IMR-90 (cell line): ENCODE measurements at regions not wholly inside any gene's neighbourhood (a gene's known extent, or its start where the extent isn't known, plus 50 kb on each side); places are given as distances from the start of the nearest gene placed in this dataset.

Experiments used
- ATAC-seq: fragments of 200-7000 bp; cut with Tn5 transposase; 2 replicates; pipeline ENCODE4 v1.9.1; 2020; ENCODE audit warnings: low read depth, mild to moderate bottlenecking, moderate library complexity
- BruUV-seq: library from RNA; stranded (reverse); fragments of 400-500 nt; replicated peaks from 2 replicates; lab custom pipeline; 2021; lab: Mats Ljungman, UMichigan
- CTCF ChIA-PET: fragments of 300-600 bp; formaldehyde crosslinking; extraction: SDS; loops from one replicate; lab custom pipeline; 2021; ENCODE audit warnings: antibody characterized with exemption; lab: Yijun Ruan, JAX
- POLR2A ChIA-PET: fragments of 300-600 bp; sonication (Branson Sonifier 250); formaldehyde crosslinking; loops from one replicate; lab custom pipeline; 2022; ENCODE audit warnings: antibody characterized with exemption; ENCODE audit not compliant: unreplicated experiment; lab: Charles Lee
- DNase-seq: peaks from one replicate; pipeline ENCODE4 v3.0.0; 2013
- H2AFZ ChIP-seq: replicated peaks from 2 replicates; pipeline ENCODE3; 2013; ENCODE audit warnings: low read length, mild to moderate bottlenecking; ENCODE audit not compliant: poor library complexity
- H2AK5ac ChIP-seq: 2 replicates; pipeline ENCODE4 v1.6.1; 2013; ENCODE audit warnings: low read depth, low read length, inconsistent platforms
- H2AK9ac ChIP-seq: replicated peaks from 2 replicates; pipeline ENCODE3; 2013; ENCODE audit warnings: mild to moderate bottlenecking, low read depth, low read length, moderate library complexity; ENCODE audit not compliant: poor library complexity
- H2BK120ac ChIP-seq: 2 replicates; pipeline ENCODE4 v1.6.1; 2013; ENCODE audit warnings: low read depth, low read length, inconsistent platforms
- H2BK15ac ChIP-seq: 3 replicates; pipeline ENCODE4 v1.6.1; 2013; ENCODE audit warnings: low read depth, low read length, inconsistent platforms
- H2BK20ac ChIP-seq: 2 replicates; pipeline ENCODE4 v1.6.1; 2013; ENCODE audit warnings: low read depth, mild to moderate bottlenecking, inconsistent platforms, low read length, moderate library complexity
- H2BK5ac ChIP-seq: 2 replicates; pipeline ENCODE4 v1.6.1; 2013; ENCODE audit warnings: mild to moderate bottlenecking, low read depth, low read length, inconsistent platforms; ENCODE audit not compliant: poor library complexity, severe bottlenecking
- H3K14ac ChIP-seq: replicated peaks from 2 replicates; pipeline ENCODE4 v1.6.1; 2013; ENCODE audit warnings: low read depth, low read length, inconsistent platforms
- H3K18ac ChIP-seq: 2 replicates; pipeline ENCODE4 v1.6.1; 2013; ENCODE audit warnings: low read depth, low read length, control low read depth
- H3K23ac ChIP-seq: 2 replicates; pipeline ENCODE4 v1.6.1; 2013; ENCODE audit warnings: low read depth, low read length, inconsistent platforms
- H3K27ac ChIP-seq: 2 replicates; pipeline ENCODE4 v1.5.1; 2013; ENCODE audit warnings: mild to moderate bottlenecking, control low read depth, low read length; ENCODE audit not compliant: insufficient read depth
- H3K27me3 ChIP-seq: 2 replicates; pipeline ENCODE4 v1.6.1; 2013; ENCODE audit warnings: low read length; ENCODE audit not compliant: control insufficient read depth, insufficient read depth
- H3K36me3 ChIP-seq: 2 replicates; pipeline ENCODE4 v1.6.1; 2013; ENCODE audit warnings: low read length, mixed read lengths; ENCODE audit not compliant: control insufficient read depth, insufficient read depth
- H3K4ac ChIP-seq: 2 replicates; pipeline ENCODE4 v1.6.1; 2013; ENCODE audit warnings: low read depth, low read length, inconsistent platforms
- H3K4me1 ChIP-seq: 2 replicates; pipeline ENCODE4 v1.6.1; 2013; ENCODE audit warnings: low read length, mixed read lengths; ENCODE audit not compliant: control insufficient read depth, insufficient read depth
- H3K4me2 ChIP-seq: 2 replicates; pipeline ENCODE4 v1.6.1; 2013; ENCODE audit warnings: low read depth, mild to moderate bottlenecking, control low read depth, low read length, moderate library complexity
- H3K4me3 ChIP-seq: 2 replicates; pipeline ENCODE4 v1.5.1; 2013; ENCODE audit warnings: low read depth, mild to moderate bottlenecking, control low read depth, low read length, moderate library complexity; ENCODE audit not compliant: insufficient read depth
- H3K56ac ChIP-seq: 2 replicates; pipeline ENCODE4 v1.6.1; 2013; ENCODE audit warnings: low read length, inconsistent platforms; ENCODE audit not compliant: insufficient read depth; ENCODE audit errors: extremely low read depth
- H3K79me1 ChIP-seq, 2 experiments: 2 replicates each; pipeline ENCODE4 v1.6.1; 2013; ENCODE audit warnings: low read length in 2 of 2, inconsistent platforms in 1 of 2, low read depth in 1 of 2
- H3K9ac ChIP-seq: 2 replicates; pipeline ENCODE4 v1.6.1; 2013; ENCODE audit warnings: low read depth, low read length, control low read depth
- H3K9me1 ChIP-seq: 2 replicates; pipeline ENCODE4 v1.6.1; 2013; ENCODE audit warnings: low read length, inconsistent platforms; ENCODE audit not compliant: insufficient read depth
- H3K9me3 ChIP-seq: 2 replicates; pipeline ENCODE4 v1.6.1; 2013; ENCODE audit warnings: low read length; ENCODE audit not compliant: control insufficient read depth, insufficient read depth
- H4K20me1 ChIP-seq: 2 replicates; pipeline ENCODE4 v1.6.1; 2013; ENCODE audit warnings: low read length, inconsistent platforms; ENCODE audit not compliant: insufficient read depth
- H4K5ac ChIP-seq: 2 replicates; pipeline ENCODE4 v1.6.1; 2013; ENCODE audit warnings: mild to moderate bottlenecking, low read depth, low read length, control low read depth
- H4K8ac ChIP-seq, 2 experiments: 2 replicates each; pipeline ENCODE4 v1.6.1; 2013; ENCODE audit warnings: low read depth in 2 of 2, low read length in 2 of 2, control low read depth in 1 of 2, inconsistent platforms in 1 of 2
- H4K91ac ChIP-seq: 2 replicates; pipeline ENCODE4 v1.6.1; 2013; ENCODE audit warnings: low read depth, low read length, inconsistent platforms; ENCODE audit not compliant: insufficient read depth
- CEBPB ChIP-seq: IDR thresholded peaks from 2 replicates; pipeline ENCODE4 v1.6.1; 2012; ENCODE audit warnings: low read depth, low read length, improper control_type of control experiment
- FOS ChIP-seq: fragments of 150-350 bp; IDR thresholded peaks from 2 replicates; pipeline ENCODE4 v1.6.1; 2016; ENCODE audit warnings: low read depth, low read length
- MAZ ChIP-seq: IDR thresholded peaks from 2 replicates; pipeline ENCODE4 v1.6.1; 2012; ENCODE audit warnings: low read depth, mild to moderate bottlenecking, low read length, improper control_type of control experiment, moderate library complexity, borderline replicate concordance
- RAD21 ChIP-seq: IDR thresholded peaks from 2 replicates; pipeline ENCODE4 v1.6.1; 2012; ENCODE audit warnings: low read length, improper control_type of control experiment
- WGBS, 2 experiments: methylation state at CpG; one replicate each; pipeline versions ENCODE4 v1.1.5 to v1.1.7; 2013; ENCODE audit warnings: missing lambda C conversion rate in 2 of 2; ENCODE audit not compliant: insufficient read length in 1 of 2; ENCODE audit errors: extremely low coverage in 2 of 2; 5-methylcytosine and 5-hydroxymethylcytosine counted together
- dilution Hi-C: fragments of 300-500 bp; cut with HindIII; formaldehyde crosslinking; loops from one replicate; pipeline ENCODE4 v1.14.3; 2018; ENCODE audit warnings: low sequenced_read_pairs; ENCODE audit not compliant: unreplicated experiment
- in situ Hi-C: fragments of 300-500 bp; cut with MboI; formaldehyde crosslinking; loops from 3 replicates; pipeline ENCODE4 v1.14.3; 2019; ENCODE audit warnings: low sequenced_read_pairs, inconsistent platforms, mixed read lengths
- intact Hi-C: fragments of 100-400 bp; cut with micrococcal nuclease; formaldehyde crosslinking; loops from 2 replicates; pipeline ENCODE4 v1.10.0; 2022

GRCh38 chr5:3658929-3659328 lies 63.3 kb downstream of the IRX1 start:
- Histone ChIP-seq H3K14ac (no peak overlapping the region), H3K79me1 (no peaks in the 10 kb centered on the region), H4K91ac (no peak overlapping the region), H3K4me1 (no peaks in the 10 kb centered on the region), H3K27ac (no peak overlapping the region), H3K4ac (no peak overlapping the region), H2BK15ac (no peak overlapping the region), H3K9me3 (peaks cover 31% of the 10 kb centered on the region), H2BK20ac (no peak overlapping the region), H2BK120ac (no peak overlapping the region), H3K9me1 (no peaks in the 10 kb centered on the region), H3K27me3 (no peaks in the 10 kb centered on the region), H4K20me1 (no peaks in the 10 kb centered on the region), H3K18ac (no peak overlapping the region), H3K36me3 (no peaks in the 10 kb centered on the region), H2AFZ (no peak overlapping the region), H2AK5ac (no peak overlapping the region), H3K4me2 (no peak overlapping the region), H2BK5ac (no peak overlapping the region), H4K8ac (no peak overlapping the region), H4K5ac (no peak overlapping the region), H3K23ac (no peak overlapping the region), H3K4me3 (no peak overlapping the region), H3K56ac (no peak overlapping the region), H3K9ac (no peak overlapping the region), H2AK9ac (no peak overlapping the region)
- TF ChIP-seq RAD21, result no peak
- TF ChIP-seq FOS, result no peak
- TF ChIP-seq MAZ, result no peak
- TF ChIP-seq CEBPB, result no peak
- dilution Hi-C loops, result no loop called here
- DNase-seq, result no peak
- BruUV-seq, result no TSS peak
- no peak for ATAC-seq
- in situ Hi-C loops, result no loop called here
- POLR2A ChIA-PET, result no interaction called here
- CTCF ChIA-PET, result no interaction called here
- WGBS, 2 experiments, result 80% methylated on average over 1 of the region's 10 CpGs; no CpG with 5 or more reads in 1 of the 2 experiments
- intact Hi-C loops, result no loop called here
